ENCODE measurements at regions not wholly inside any gene's neighbourhood (a gene's known extent, or its start where the extent isn't known, plus 50 kb on each side); places are given as distances from the start of the nearest gene placed in this dataset.

- TF ChIP-seq, protein P1, sequence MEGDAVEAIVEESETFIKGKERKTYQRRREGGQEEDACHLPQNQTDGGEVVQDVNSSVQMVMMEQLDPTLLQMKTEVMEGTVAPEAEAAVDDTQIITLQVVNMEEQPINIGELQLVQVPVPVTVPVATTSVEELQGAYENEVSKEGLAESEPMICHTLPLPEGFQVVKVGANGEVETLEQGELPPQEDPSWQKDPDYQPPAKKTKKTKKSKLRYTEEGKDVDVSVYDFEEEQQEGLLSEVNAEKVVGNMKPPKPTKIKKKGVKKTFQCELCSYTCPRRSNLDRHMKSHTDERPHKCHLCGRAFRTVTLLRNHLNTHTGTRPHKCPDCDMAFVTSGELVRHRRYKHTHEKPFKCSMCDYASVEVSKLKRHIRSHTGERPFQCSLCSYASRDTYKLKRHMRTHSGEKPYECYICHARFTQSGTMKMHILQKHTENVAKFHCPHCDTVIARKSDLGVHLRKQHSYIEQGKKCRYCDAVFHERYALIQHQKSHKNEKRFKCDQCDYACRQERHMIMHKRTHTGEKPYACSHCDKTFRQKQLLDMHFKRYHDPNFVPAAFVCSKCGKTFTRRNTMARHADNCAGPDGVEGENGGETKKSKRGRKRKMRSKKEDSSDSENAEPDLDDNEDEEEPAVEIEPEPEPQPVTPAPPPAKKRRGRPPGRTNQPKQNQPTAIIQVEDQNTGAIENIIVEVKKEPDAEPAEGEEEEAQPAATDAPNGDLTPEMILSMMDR (IDR thresholded peaks at IDR 0.05 in 8 of 11, conservative IDR thresholded peaks at IDR 0.05 in 3 of 11): no peak
- no peak for TF ChIP-seq POLR2A (IDR thresholded peaks at IDR 0.05)
- no peak for TF ChIP-seq POLR2AphosphoS5 (IDR thresholded peaks at IDR 0.05)
Measured at GRCh38 chr12:91249054-91249453, 66.4 kb upstream of the DCN start.
